HT1080 (cell line): ENCODE measurements at regions not wholly inside any gene's neighbourhood (a gene's known extent, or its start where the extent isn't known, plus 50 kb on each side); places are given as distances from the start of the nearest gene placed in this dataset.
"Not testable (repeated sequence)": the region's sequence is repeated elsewhere in the genome, so short reads cannot be mapped to it uniquely, and the experiment has no call there.

Experiments used
- DNase-seq: peaks from one replicate; pipeline ENCODE4 v3.0.0-alpha.2; 2015; ENCODE audit warnings: low read depth

- no peak for DNase-seq
Measured at GRCh38 chr15:95674031-95674430, 656.5 kb upstream of the NR2F2 start.

GRCh38 chr15:95676500-95676899, 654.0 kb upstream of the NR2F2 start:
- DNase-seq, result no peak

GRCh38 chr15:95679847-95680582, 650.5 kb upstream of the NR2F2 start:
- no peak for DNase-seq

DNA sequence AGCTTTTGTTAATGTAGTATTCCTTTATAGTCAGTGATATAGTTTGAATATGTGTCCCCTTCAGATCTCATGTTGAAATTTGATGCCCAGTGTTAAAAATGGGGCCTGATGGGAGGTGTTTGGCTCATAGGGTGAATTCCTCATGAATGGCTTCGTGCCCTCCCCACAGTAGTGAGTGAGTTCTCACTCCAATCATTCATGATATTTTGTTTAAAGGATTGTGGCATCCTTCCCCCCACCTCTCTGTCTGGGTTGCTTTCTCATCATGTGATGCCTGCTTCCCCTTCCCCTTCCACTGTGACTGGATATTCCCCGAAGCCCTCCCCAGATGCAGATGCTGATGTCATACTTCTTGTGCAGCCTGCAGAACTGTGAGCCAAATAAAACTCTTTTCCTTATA, 649.8 kb upstream of the NR2F2 start:
- DNase-seq, result no peak

- no peak for DNase-seq
Measured at GRCh38 chr15:95681836-95682544, 648.5 kb upstream of the NR2F2 start.

DNA sequence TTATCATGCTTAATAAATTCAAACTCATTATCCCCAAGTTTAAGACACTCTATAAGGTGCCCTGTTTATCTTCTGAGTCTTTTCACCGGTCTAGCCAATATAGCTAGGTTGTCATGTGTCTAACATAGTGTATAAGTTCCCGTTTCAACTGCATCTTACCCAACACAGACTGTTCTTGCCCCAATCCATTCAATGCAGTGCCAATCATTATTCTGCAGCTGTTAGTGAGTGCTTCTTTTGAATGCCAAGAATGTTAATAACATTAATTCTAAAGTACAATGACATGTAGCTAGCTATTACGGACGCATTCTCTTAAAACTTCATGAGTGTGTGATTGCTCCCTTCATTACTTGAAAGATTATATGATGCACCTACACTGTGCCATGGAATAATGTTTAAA, 646.4 kb upstream of the NR2F2 start:
- no peak for DNase-seq

- DNase-seq, result peak; percentile 85
Measured at GRCh38 chr15:95684693-95685115, 645.8 kb upstream of the NR2F2 start.

DNA sequence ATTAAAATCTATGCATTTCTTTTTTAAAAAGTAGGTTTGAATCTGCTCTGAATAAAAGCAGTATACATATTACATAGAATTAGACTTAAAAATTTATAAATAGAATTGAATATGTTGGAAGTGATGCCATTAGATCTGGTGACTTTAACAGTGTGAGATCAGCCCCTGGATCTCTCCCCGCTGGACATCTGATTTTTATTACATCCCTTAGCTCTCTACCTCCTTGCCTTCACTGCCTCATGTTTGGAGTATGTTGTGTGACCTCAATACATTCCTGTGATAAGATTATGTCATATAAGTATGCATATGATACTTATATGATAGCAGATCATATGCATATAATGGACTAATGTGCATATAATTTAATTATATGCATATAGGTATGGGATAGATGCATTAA, 643.4 kb upstream of the NR2F2 start:
- no peak for DNase-seq

DNA sequence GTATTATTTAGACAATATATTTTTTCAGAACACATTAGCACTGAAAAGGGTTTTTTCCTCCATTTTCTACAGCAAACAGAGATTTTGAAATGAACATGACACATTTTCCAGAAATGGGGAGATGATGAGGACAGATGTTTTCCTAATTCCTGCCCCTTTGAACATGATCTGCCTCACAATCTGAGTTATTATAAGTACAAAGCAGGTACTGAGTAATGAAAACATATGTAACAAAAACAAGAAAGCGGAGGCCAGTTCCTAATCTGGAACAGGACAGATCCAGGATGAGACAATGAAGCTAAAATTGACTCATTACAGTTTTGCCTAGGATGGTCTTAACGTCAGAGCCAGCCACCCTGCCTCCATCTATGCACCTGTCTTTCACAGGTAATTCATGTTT, 642.8 kb upstream of the NR2F2 start:
- no peak for DNase-seq

- no peak for DNase-seq
Measured at GRCh38 chr15:95690631-95691340, 639.7 kb upstream of the NR2F2 start.

GRCh38 chr15:95693917-95694316, 636.6 kb upstream of the NR2F2 start:
- no peak for DNase-seq

DNA sequence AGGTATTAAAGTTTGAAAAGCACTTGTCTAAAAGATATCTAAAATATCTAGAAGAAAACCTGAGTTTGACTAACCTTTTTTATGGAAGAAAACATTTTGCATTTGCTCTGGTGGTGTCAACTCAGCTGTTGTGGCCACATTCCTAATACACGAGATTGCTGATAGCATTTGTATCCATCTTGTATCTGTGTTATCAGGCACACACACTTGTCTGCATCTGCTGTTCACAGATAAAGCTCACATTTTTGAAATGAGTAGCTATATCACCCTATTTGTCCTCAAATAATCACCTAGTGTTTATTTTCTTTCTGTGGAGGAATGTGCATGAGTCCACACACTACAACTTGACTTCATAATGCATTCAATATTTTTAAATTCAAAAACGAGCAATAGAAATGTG, 632.3 kb upstream of the NR2F2 start:
- no peak for DNase-seq

GRCh38 chr15:95698951-95699350, 631.5 kb upstream of the NR2F2 start:
- DNase-seq, result no peak

GRCh38 chr15:95699578-95699977, 630.9 kb upstream of the NR2F2 start:
- DNase-seq, result no peak

- not testable (repeated sequence) for DNase-seq
Measured at GRCh38 chr15:95700692-95701091, 629.8 kb upstream of the NR2F2 start.

GRCh38 chr15:95701410-95701809, 629.1 kb upstream of the NR2F2 start:
- DNase-seq, result no peak

- no peak for DNase-seq
Measured at GRCh38 chr15:95709959-95710695, 620.4 kb upstream of the NR2F2 start.

DNA sequence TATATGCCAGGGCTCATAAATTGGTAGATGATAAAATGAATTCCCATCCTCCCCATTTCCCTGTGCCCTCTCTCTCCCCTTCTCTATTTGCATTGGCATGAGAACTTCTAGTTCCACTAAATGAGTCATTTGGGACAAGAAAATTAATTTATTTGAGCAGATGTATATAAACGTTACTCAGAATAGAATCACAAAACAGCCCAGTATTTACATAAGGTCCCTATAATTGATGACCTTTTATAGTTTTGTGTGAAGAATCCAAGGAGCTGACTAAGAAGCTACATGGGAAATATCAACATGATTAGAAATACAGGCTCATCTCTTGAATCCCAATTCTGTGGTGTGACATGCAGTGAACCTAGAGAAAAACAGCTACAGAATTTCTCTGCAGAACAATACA, 617.7 kb upstream of the NR2F2 start:
- peak; percentile 8 for DNase-seq

DNA sequence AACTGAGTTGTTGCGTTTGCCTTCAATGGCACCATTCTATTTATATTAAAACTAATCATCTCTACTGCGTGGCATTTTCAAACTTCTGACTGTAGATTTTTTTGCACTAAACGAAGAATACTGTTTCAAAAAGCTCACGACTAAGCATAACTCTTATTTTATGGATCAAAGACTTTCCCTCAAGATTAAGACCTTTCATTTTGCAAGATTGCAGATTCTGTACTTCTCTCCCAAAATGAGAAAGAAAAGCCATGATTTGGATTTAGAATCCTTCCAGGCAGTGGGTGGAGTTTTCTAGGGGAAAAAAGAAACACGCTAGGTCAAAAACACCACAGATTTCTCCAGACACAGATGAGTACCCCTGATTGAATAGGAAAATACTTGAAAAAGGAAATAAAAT, 617.2 kb upstream of the NR2F2 start:
- no peak for DNase-seq

- no peak for DNase-seq
Measured at GRCh38 chr15:95715116-95715903, 615.2 kb upstream of the NR2F2 start.
